Loucy (cell line): ENCODE measurements at regions not wholly inside any gene's neighbourhood (a gene's known extent, or its start where the extent isn't known, plus 50 kb on each side); places are given as distances from the start of the nearest gene placed in this dataset.

Source experiments
- H2AFZ ChIP-seq: fragments of 200-600 bp; sonication (generic); 2 replicates; pipeline ENCODE4 v1.6.0; 2016; ENCODE audit warnings: antibody characterized with exemption, mild to moderate bottlenecking, low read length, moderate library complexity
- H3F3A ChIP-seq: fragments of 200-600 bp; 2 replicates; pipeline ENCODE4 v1.6.0; 2016; ENCODE audit warnings: antibody characterized with exemption, low read depth, mild to moderate bottlenecking
- H3K27me3 ChIP-seq: fragments of 200-600 bp; sonication (generic); 2 replicates; pipeline ENCODE4 v1.6.1; 2014; ENCODE audit warnings: low read length, mild to moderate bottlenecking; ENCODE audit not compliant: insufficient read depth, poor library complexity, severe bottlenecking
- H3K36me3 ChIP-seq: fragments of 200-600 bp; sonication (generic); 2 replicates; pipeline ENCODE4 v1.6.1; 2016; ENCODE audit warnings: low read length; ENCODE audit not compliant: insufficient read depth
- H3K4me1 ChIP-seq: fragments of 200-600 bp; sonication (generic); 2 replicates; pipeline ENCODE4 v1.5.1; 2014; ENCODE audit warnings: low read length, mild to moderate bottlenecking; ENCODE audit not compliant: insufficient read depth, poor library complexity, severe bottlenecking
- H3K4me2 ChIP-seq: fragments of 200-600 bp; sonication (generic); 2 replicates; pipeline ENCODE4 v1.6.0; 2014; ENCODE audit warnings: antibody characterized with exemption, low read length, low read depth, mild to moderate bottlenecking; ENCODE audit not compliant: poor library complexity, severe bottlenecking
- H3K4me3 ChIP-seq: fragments of 200-600 bp; sonication (generic); 2 replicates; pipeline ENCODE4 v1.5.1; 2014; ENCODE audit warnings: low read length, mild to moderate bottlenecking, mixed read lengths; ENCODE audit not compliant: poor library complexity, severe bottlenecking
- H3K79me2 ChIP-seq: fragments of 200-600 bp; sonication (generic); 2 replicates; pipeline ENCODE4 v1.6.1; 2014; ENCODE audit warnings: low read length; ENCODE audit not compliant: insufficient read depth
- H3K9ac ChIP-seq: fragments of 200-600 bp; sonication (generic); 2 replicates; pipeline ENCODE4 v1.6.0; 2014; ENCODE audit warnings: mild to moderate bottlenecking, low read depth, low read length, moderate library complexity; ENCODE audit not compliant: poor library complexity, severe bottlenecking
- H3K9me2 ChIP-seq: fragments of 200-600 bp; sonication (generic); replicated peaks from 2 replicates; pipeline ENCODE4 v1.6.1; 2016; ENCODE audit warnings: low read depth, low read length, mixed read lengths
- H3K9me3 ChIP-seq: fragments of 200-600 bp; sonication (generic); 2 replicates; pipeline ENCODE4 v1.6.1; 2014; ENCODE audit warnings: mild to moderate bottlenecking, antibody characterized with exemption, low read length, low read depth; ENCODE audit not compliant: insufficient read depth
- H4K20me1 ChIP-seq: fragments of 200-600 bp; sonication (generic); 2 replicates; pipeline ENCODE4 v1.6.0; 2014; ENCODE audit warnings: antibody characterized with exemption, low read length, mild to moderate bottlenecking; ENCODE audit not compliant: insufficient read depth, poor library complexity, severe bottlenecking
- CTCF ChIP-seq: fragments of 200-600 bp; sonication (generic); conservative IDR thresholded peaks from 2 replicates; pipeline ENCODE4 v1.5.1; 2014; ENCODE audit warnings: mild to moderate bottlenecking, antibody characterized with exemption, low read length
- EZH2phosphoT487 ChIP-seq: fragments of 200-600 bp; IDR thresholded peaks from 2 replicates; pipeline ENCODE4 v1.6.1; 2018; ENCODE audit warnings: antibody characterized with exemption, mild to moderate bottlenecking, moderate library complexity, borderline replicate concordance

- H3K9me3 ChIP-seq: no peaks in the 10 kb centered on the region
- H2AFZ ChIP-seq: no peak overlapping the region
- no peaks in the 10 kb centered on the region for H4K20me1 ChIP-seq
- H3K4me2 ChIP-seq: no peak overlapping the region
- no peaks in the 10 kb centered on the region for H3K9me2 ChIP-seq
- peaks cover 32% of the 10 kb centered on the region for H3K4me1 ChIP-seq
- H3K27me3 ChIP-seq: no peaks in the 10 kb centered on the region
- H3F3A ChIP-seq: no peaks in the 10 kb centered on the region
- no peak for TF ChIP-seq CTCF
- TF ChIP-seq EZH2phosphoT487: no peak
- H3K79me2 ChIP-seq: no peaks in the 10 kb centered on the region
- no peak overlapping the region for H3K4me3 ChIP-seq
- no peak overlapping the region for H3K9ac ChIP-seq
- H3K36me3 ChIP-seq: no peaks in the 10 kb centered on the region
Measured at GRCh38 chr3:72615776-72616175, 232.5 kb downstream of the SHQ1 start.

- Histone ChIP-seq H2AFZ (no peak overlapping the region), H3F3A (no peaks in the 10 kb centered on the region)
- TF ChIP-seq CTCF (no peak), EZH2phosphoT487 (no peak)
Measured at GRCh38 chr3:72615182-72615581, 233.1 kb downstream of the SHQ1 start.

GRCh38 chr3:72614394-72615074, 233.7 kb downstream of the SHQ1 start:
- Histone ChIP-seq H3F3A (no peaks in the 10 kb centered on the region), H3K9me2 (no peaks in the 10 kb centered on the region), H3K4me3 (no peak overlapping the region), H3K4me1 (peaks cover 37% of the 10 kb centered on the region), H4K20me1 (no peaks in the 10 kb centered on the region), H2AFZ (no peak overlapping the region), H3K36me3 (no peaks in the 10 kb centered on the region), H3K79me2 (no peaks in the 10 kb centered on the region), H3K27me3 (no peaks in the 10 kb centered on the region), H3K9me3 (no peaks in the 10 kb centered on the region), H3K4me2 (peak overlapping the region; percentile 11), H3K9ac (no peak overlapping the region)
- no peak for TF ChIP-seq CTCF
- no peak for TF ChIP-seq EZH2phosphoT487

More at GRCh38 chr3:72615182-72615581, 233.1 kb downstream of the SHQ1 start:
- H3K4me3 ChIP-seq: no peak overlapping the region
- no peaks in the 10 kb centered on the region for H3K36me3 ChIP-seq
- H4K20me1 ChIP-seq: no peaks in the 10 kb centered on the region
- no peaks in the 10 kb centered on the region for H3K9me3 ChIP-seq
- H3K79me2 ChIP-seq: no peaks in the 10 kb centered on the region
- peak overlapping the region; percentile 11 for H3K4me2 ChIP-seq
- peaks cover 37% of the 10 kb centered on the region for H3K4me1 ChIP-seq
- H3K27me3 ChIP-seq: no peaks in the 10 kb centered on the region
- H3K9me2 ChIP-seq: no peaks in the 10 kb centered on the region
- H3K9ac ChIP-seq: no peak overlapping the region
